Stimulated activated CD8-positive, alpha-beta memory T cell treated with anti-CD3 and anti-CD28 coated beads, Interleukin-12 subunit alpha, Interleukin-12 subunit beta, amount 100 ng/mL, for 4 hours (primary cell): ENCODE measurements at regions not wholly inside any gene's neighbourhood (a gene's known extent, or its start where the extent isn't known, plus 50 kb on each side); places are given as distances from the start of the nearest gene placed in this dataset.

Experiments
- DNase-seq: peaks from one replicate; pipeline ENCODE4 v3.0.0-alpha.2; 2020; ENCODE audit warnings: low read depth

DNA sequence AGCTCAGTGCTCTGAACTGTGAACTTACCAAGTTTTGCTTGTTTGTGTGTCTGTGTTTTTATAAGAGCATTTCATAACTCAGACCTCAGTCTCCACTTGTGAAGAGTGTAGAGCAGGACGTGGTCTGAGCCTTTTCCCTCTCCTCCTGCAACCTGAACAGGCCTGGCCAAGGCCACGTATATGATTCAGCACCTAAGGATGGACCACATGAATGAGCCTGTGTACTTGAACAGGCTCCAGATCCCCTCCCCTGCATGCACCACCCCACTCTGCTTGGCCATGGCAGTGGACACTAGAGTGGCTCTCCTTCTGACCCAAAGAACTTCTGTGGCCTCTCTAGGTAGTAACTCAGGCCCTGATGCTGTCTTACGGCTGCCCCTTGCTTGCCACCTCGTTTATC lies 125.9 kb upstream of the FSTL4 start:
- no peak for DNase-seq

DNA sequence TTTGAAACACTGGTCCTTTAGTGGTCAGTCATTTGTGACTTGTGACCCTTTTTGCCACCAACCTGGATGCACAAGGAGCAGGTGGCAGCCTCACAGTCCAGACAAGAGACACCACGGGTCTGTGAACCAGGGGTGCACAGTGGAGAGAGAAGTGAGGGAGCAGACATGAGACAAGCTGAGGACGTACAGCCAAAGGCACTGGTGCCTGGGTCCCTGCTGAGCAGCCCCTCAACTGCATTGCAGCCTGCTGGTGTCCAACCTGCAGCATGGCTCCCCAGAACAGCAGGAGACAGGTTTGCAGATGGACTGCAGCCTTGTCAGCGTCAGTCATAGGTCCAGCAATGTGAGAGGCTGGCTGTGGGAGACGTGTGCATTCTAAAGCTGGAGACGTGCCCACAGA lies 124.2 kb upstream of the FSTL4 start:
- no peak for DNase-seq

GRCh38 chr5:133735346-133735745 lies 123.0 kb upstream of the FSTL4 start:
- DNase-seq = no peak

- no peak for DNase-seq
These were observed 122.6 kb upstream of the FSTL4 start for GRCh38 chr5:133734916-133735315.

DNA sequence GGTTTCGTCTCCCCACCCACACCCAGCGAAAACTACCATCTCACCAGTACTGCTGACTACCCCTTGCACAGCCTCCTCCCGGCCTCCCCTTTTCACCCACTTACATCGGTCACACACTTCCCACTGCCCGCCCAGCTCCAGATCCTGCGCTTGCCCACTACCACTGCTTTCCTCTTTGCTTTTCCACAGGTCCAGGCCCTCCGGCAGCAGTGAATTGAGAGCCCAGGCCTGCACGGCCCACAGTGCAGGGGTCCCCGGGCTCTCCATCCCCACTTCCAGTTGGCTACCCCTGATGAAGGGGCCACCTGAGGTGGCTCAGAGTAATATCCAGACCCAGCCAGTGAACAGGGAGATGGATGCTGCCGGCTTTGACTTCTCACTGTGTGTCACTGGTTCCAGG lies 120.2 kb upstream of the FSTL4 start:
- no peak for DNase-seq

DNA sequence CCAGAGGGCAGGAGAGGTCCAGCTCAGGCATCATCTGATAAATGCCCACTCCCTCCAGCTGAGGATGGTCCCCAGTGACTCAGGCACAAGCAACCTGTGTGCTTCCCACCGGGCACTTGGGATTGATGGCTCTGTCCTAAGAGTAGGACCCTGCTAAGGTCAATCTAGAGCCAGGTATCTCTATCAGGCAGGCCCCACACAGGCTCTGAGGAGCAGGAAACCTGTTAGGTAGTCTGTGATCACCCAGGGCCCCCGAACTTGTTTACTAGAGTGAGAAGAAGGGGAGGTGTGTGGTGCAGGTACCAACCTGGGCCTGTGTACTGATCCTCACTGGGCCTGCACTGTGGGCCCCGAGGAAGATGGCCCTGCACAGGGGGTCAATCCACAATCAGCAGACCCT lies 119.6 kb upstream of the FSTL4 start:
- no peak for DNase-seq

- DNase-seq = no peak
These were observed 118.5 kb upstream of the FSTL4 start for GRCh38 chr5:133730866-133731265.

- DNase-seq = no peak
These were observed 118.0 kb upstream of the FSTL4 start for GRCh38 chr5:133730346-133730745.

- no peak for DNase-seq
These were observed 117.5 kb upstream of the FSTL4 start for GRCh38 chr5:133729800-133730199.

DNA sequence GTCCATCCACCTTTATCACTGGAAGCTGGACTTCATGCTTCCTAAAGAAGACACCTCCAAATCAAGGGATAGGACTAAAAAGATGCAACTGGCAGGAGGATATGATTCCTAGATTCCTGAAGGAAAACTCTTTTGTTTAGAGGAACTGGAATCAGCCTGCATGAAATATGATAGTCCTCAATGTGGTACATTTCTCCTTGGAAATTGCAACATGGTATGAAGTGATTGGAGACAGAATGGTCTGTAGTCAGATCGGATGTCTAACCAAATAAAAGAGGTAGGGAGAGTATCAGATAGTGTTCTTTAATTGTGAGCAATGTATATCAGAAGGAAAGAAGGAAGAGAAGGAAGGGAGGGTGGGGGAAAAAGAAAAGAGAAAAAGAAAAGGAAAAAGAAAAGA lies 116.1 kb upstream of the FSTL4 start:
- DNase-seq = no peak

DNA sequence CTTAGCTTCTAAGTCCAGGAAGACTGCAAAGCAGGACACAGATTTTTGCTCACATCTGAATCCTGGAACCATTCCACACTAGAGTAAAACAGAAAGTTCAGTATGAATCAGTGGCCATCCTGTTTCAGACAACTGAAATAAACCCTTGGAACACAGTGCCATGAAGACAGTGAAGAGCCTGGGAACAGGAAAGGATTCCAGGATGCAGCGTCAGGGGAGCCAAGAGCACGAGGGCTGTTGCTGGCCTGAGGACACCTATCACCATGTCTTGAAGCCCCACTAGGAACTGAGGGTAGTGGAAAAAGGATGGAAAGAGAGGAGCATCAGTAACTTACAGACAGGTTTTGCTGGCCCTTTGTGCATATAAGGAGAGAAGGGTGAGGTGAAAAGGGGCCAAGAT lies 115.3 kb upstream of the FSTL4 start:
- DNase-seq = no peak

DNA sequence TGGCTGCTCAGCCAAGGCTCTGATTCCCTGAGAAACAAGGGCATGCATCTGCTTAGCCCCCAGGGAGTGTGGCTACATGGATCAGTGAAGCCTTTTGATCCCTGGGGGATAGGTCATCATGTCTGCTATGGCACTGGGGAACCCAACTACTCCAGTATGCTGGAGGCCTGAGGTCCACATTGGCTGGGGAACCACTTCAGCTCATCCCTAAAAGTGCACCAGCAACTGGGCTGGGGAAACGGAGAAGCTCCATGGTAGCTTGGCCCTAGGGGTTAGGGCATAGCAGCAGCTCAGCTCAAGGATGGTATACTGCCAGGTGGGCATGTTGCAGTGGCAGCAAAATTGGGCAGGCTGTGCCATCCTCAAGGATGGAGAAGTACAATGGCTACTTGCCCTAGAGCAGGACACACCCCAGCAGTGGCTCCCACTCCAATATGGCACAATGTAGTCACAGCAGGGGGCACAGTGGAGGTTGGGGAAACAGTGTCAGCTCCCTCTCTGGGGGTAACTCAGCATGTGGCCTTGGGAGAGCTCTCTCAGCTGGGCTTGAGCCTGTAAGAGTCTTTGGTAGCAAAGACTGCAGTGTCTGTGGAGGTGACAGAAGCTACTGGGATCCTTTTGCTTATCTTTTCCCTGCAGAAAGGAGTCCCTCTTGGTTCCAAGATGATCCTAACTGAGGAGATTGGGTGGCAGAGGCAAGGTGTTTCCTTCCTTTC lies 111.5 kb upstream of the FSTL4 start:
- DNase-seq = no peak

GRCh38 chr5:133723126-133723525 lies 110.8 kb upstream of the FSTL4 start:
- DNase-seq = no peak

DNA sequence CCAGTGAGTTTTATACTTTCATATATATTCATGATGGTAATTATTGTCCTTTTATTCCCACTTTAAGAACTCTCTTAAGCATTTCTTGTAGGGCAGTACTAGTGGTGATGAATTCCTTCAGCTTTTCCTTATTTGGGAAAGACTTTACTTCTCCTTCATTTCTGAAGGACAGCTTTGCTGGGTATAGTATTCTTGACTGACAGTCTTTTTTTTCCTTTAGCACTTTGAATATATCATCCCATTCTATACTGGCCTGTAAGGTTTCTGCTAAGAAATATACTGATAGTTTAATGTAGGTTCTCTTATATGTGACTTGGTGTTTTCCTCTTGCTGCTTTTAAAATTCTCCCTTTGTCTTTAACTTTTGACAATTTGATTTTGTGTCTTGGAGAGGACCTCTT lies 109.0 kb upstream of the FSTL4 start:
- DNase-seq = no peak

GRCh38 chr5:133718457-133718856 lies 106.1 kb upstream of the FSTL4 start:
- DNase-seq = no peak

DNA sequence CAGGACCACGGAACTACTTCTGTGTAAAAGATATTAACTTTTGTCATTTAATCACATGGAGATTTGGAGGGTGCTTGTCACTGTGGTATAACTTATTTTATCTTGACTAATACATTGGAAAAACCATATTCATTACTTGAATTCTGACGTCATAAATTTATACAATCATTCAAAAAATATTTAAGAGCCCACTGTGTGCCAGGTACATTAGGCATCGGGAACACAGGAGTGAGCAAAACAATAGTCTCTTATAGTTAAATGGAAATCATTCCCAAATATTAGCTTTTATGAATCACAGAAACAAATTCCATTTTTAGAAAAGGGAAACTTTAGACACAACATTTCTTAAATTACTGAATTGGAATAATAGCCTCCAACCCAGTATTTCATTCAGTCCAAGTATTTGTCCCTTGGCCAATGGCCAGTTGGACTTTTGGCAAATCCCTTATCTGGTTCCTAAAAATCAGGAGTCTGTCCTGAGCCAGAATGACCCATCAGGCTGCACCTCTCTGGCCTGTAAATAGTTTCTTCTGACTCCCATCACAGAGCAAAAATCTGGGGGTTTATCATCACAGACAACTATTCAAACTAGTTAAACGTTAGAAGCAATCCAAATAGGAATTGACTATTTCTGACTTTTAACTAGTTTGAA lies 104.3 kb upstream of the FSTL4 start:
- no peak for DNase-seq

DNA sequence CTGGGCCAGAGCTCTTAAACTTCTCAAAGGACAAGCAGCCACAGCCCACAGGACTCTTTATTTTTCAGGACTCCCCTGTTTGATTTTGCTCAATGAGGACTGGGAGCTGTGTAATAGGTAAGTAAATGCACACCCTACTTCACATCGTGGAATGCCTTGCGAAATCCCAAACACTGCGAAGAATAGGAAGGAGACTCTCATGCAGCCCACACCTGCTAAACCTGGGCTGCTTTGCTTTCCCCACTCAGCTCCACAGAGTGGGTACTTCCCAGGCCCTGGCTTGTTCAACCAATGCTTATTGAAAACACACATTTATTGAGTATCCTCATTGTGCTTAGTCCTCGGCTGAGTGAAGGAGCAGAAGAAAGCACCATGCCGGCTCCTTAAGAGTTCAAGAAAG lies 103.3 kb upstream of the FSTL4 start:
- no peak for DNase-seq

DNA sequence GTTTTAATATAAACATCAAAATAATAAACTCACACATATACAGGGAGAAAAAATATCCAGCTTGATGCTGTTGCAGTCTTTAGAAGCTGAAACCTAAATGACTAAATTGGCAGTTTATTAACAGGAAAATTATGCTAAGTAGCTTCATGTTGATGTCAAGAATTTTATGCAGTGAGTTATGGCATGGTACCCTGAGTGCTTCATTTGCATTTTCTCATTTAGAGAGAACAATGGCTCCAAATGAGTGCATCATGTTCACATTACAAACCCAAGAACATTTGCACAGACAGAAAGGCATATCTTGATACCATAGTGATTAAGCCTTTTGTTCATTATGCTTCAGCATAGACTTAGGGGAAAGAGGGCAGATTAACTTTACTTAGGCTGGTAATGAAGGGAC lies 102.9 kb upstream of the FSTL4 start:
- DNase-seq = no peak

DNA sequence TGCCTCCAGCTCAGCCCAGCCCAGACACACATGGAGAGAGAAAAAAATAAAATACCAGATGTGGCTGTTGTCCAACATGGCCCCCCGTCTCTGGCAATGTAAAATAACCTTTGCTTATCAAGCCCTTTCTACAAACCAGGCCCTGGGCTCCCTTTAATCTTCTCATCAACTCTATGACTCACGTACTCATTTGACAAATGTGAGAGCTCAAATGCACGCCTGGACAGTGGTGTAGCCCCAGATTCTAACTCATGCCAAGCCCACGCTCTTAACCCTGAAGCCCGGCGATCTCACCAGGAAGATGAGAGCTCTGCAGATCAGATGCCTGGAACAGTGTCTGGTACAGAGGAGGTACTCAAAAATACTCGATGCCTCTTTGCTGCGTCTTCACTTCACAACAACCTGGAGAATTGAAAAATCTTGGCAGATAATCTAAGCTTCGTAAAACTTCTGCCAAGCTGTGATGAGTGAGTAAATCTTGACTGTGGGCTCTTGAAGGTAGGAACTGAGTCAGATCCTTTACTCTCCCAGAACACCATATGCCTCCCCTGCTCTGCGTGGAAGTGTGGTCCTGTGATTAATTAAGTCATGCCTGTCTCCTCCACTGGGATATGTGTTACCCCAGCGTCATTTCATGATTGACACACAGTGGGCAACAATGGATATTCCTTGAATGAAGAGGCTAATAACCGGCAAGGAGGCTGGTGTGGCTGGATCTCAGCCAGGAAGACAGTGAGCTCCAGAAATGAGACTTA lies 102.0 kb upstream of the FSTL4 start:
- DNase-seq = no peak

DNA sequence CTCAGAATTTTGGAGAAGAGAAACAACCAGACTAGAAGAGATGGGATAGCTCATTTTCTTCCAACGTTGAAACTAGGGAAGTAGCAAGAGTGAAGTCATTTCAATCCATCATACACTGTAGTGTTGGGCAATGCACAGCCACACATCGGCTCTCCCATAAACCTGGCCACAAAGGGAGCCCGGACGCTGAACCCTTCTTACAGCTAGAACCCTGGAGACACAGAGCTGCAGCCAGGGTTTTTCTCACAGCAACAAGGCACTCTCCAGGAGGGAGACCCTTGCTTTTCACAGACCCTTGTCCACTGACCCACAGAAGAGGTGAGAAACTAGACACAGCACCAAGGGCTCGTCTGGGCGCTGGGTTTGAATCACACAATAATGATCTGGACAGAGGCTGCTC lies 101.4 kb upstream of the FSTL4 start:
- no peak for DNase-seq

- no peak for DNase-seq
These were observed 100.9 kb upstream of the FSTL4 start for GRCh38 chr5:133713209-133713608.

DNA sequence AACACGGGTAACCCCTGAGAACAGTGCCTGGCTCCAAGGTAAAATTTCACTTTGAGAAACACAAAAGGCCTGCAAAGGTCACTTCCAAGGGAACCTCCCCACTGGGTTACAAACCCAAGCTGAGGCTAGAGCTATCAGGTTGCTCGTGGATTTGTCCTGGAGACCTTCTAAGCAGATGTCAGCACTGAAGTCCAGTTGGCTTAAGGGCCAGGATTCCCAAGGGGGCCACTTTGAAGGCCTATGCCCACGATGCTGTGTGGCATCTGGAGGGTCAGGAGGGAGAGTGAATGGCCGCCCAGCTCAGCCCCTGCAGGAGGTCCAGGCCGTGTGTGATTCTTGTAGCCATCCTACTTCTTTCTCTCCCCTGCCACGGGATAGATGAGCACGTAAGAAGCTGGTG lies 100.2 kb upstream of the FSTL4 start:
- DNase-seq = no peak

- DNase-seq = no peak
These were observed 96.9 kb upstream of the FSTL4 start for GRCh38 chr5:133709209-133709725.
